OCI-LY3 (cell line): ENCODE measurements at regions not wholly inside any gene's neighbourhood (a gene's known extent, or its start where the extent isn't known, plus 50 kb on each side); places are given as distances from the start of the nearest gene placed in this dataset.

ENCODE experiments used
- H2AFZ ChIP-seq: fragments of 200-600, 300-600 bp; shearing (Covaris generic); 2 replicates; pipeline ENCODE4 v1.6.0; 2014; ENCODE audit warnings: antibody characterized with exemption, low read depth, low read length
- H3K27ac ChIP-seq: fragments of 200-600, 300-600 bp; sonication (generic); 2 replicates; pipeline ENCODE4 v1.5.1; 2014; ENCODE audit warnings: mild to moderate bottlenecking, low read length, moderate library complexity, mixed read lengths
- H3K27me3 ChIP-seq: fragments of 200-600, 300-600 bp; sonication (generic); 2 replicates; pipeline ENCODE4 v1.6.1; 2014; ENCODE audit warnings: low read depth, low read length, mixed read lengths
- H3K36me3 ChIP-seq: fragments of 200-600, 300-600 bp; sonication (generic); replicated peaks from 2 replicates; pipeline ENCODE3; 2014; ENCODE audit warnings: low read depth, low read length, mixed read lengths
- H3K4me1 ChIP-seq: fragments of 300-600, 200-600 bp; sonication (generic); 2 replicates; pipeline ENCODE4 v1.6.1; 2014; ENCODE audit warnings: low read length, mixed read lengths
- H3K4me2 ChIP-seq: fragments of 200-600, 300-600 bp; sonication (generic); 2 replicates; pipeline ENCODE4 v1.6.1; 2014; ENCODE audit warnings: low read length, mixed read lengths
- H3K4me3 ChIP-seq: fragments of 300-600, 200-600 bp; sonication (generic); 2 replicates; pipeline ENCODE4 v1.5.1; 2014; ENCODE audit warnings: antibody characterized with exemption, mild to moderate bottlenecking, low read length, moderate library complexity
- H3K79me2 ChIP-seq: fragments of 300-600, 200-600 bp; shearing (Covaris generic); 2 replicates; pipeline ENCODE4 v1.6.1; 2014; ENCODE audit warnings: mild to moderate bottlenecking, low read length, mixed read lengths
- H3K9ac ChIP-seq: fragments of 300-600, 200-600 bp; shearing (Covaris generic); 2 replicates; pipeline ENCODE4 v1.6.0; 2014; ENCODE audit warnings: mild to moderate bottlenecking, low read length, moderate library complexity
- H3K9me3 ChIP-seq: fragments of 200-600, 300-600 bp; shearing (Covaris generic); 2 replicates; pipeline ENCODE4 v1.6.1; 2014; ENCODE audit warnings: low read length, mixed read lengths; ENCODE audit not compliant: insufficient read depth
- H4K20me1 ChIP-seq: fragments of 200-600, 300-600 bp; sonication (generic); 2 replicates; pipeline ENCODE4 v1.6.1; 2016; ENCODE audit warnings: low read length, mixed read lengths; ENCODE audit not compliant: insufficient read depth
- EZH2phosphoT487 ChIP-seq: fragments of 200-600 bp; shearing (Covaris generic); IDR thresholded peaks from 2 replicates; pipeline ENCODE4 v1.6.1; 2018; ENCODE audit warnings: antibody characterized with exemption, mixed run types, low read depth
- TF ChIP-seq, protein P1 (sequence below): fragments of 200-600, 300-600 bp; sonication (generic); IDR thresholded peaks from 2 replicates; pipeline ENCODE4 v1.5.1; 2014; ENCODE audit warnings: antibody characterized with exemption, low read length, low read depth

DNA sequence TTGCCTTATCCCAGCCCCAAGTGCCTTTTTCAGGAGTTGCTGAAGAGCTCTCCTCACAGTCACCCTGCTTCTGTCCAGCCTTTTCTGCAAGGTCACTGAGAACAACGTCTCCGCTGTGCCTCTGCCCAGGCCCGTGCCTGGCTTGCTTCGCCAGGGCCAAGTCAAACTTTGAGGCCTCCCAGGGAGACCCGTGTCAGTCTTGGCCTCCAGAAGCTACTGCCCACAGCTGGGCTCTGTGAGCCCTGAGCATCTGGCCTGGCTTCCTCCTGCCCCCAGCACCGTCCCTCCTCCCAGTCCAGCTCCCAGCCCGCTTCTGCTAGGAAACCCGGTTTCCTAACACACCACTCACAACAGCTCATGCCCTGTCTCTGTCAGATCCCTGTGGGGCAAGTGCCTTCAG lies 165.9 kb downstream of the TEX29 start:
- Histone ChIP-seq H3K79me2 (no peaks in the 10 kb centered on the region), H3K9me3 (0 out of 2 replicates have a peak, but pooled peaks cover 2% of the 10 kb centered on the region), H4K20me1 (no peaks in the 10 kb centered on the region), H3K27me3 (no peaks in the 10 kb centered on the region), H3K4me1 (no peaks in the 10 kb centered on the region), H3K4me3 (no peak overlapping the region), H3K4me2 (no peak overlapping the region), H2AFZ (no peak overlapping the region), H3K9ac (no peak overlapping the region), H3K27ac (no peak overlapping the region), H3K36me3 (no peaks in the 10 kb centered on the region)
- TF ChIP-seq EZH2phosphoT487 = no peak
- TF ChIP-seq, protein P1, sequence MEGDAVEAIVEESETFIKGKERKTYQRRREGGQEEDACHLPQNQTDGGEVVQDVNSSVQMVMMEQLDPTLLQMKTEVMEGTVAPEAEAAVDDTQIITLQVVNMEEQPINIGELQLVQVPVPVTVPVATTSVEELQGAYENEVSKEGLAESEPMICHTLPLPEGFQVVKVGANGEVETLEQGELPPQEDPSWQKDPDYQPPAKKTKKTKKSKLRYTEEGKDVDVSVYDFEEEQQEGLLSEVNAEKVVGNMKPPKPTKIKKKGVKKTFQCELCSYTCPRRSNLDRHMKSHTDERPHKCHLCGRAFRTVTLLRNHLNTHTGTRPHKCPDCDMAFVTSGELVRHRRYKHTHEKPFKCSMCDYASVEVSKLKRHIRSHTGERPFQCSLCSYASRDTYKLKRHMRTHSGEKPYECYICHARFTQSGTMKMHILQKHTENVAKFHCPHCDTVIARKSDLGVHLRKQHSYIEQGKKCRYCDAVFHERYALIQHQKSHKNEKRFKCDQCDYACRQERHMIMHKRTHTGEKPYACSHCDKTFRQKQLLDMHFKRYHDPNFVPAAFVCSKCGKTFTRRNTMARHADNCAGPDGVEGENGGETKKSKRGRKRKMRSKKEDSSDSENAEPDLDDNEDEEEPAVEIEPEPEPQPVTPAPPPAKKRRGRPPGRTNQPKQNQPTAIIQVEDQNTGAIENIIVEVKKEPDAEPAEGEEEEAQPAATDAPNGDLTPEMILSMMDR = no peak

- Histone ChIP-seq H3K4me1 (no peaks in the 10 kb centered on the region), H2AFZ (no peak overlapping the region), H3K27ac (no peak overlapping the region), H3K4me3 (no peak overlapping the region), H3K9me3 (0 out of 2 replicates have a peak, but pooled peaks cover 2% of the 10 kb centered on the region), H3K4me2 (no peak overlapping the region), H3K36me3 (no peaks in the 10 kb centered on the region), H3K79me2 (no peaks in the 10 kb centered on the region), H3K27me3 (no peaks in the 10 kb centered on the region), H3K9ac (no peak overlapping the region), H4K20me1 (no peaks in the 10 kb centered on the region)
- TF ChIP-seq, protein P1 = no peak
- no peak for TF ChIP-seq EZH2phosphoT487
These were observed 166.4 kb downstream of the TEX29 start for GRCh38 chr13:111486801-111487200.

- Histone ChIP-seq H2AFZ (no peak overlapping the region), H3K4me2 (no peak overlapping the region), H4K20me1 (no peaks in the 10 kb centered on the region), H3K27me3 (no peaks in the 10 kb centered on the region), H3K9me3 (peaks cover 2% of the 10 kb centered on the region; the same call in 1 of the 2 replicates), H3K79me2 (no peaks in the 10 kb centered on the region), H3K4me3 (no peak overlapping the region), H3K9ac (no peak overlapping the region), H3K36me3 (no peaks in the 10 kb centered on the region), H3K4me1 (no peaks in the 10 kb centered on the region), H3K27ac (no peak overlapping the region)
- no peak for TF ChIP-seq EZH2phosphoT487
- TF ChIP-seq, protein P1 = no peak
These were observed 168.2 kb downstream of the TEX29 start for GRCh38 chr13:111488486-111489132.

- H3K9me3 ChIP-seq = peaks cover 2% of the 10 kb centered on the region; the same call in 1 of the 2 replicates
- H4K20me1 ChIP-seq = no peaks in the 10 kb centered on the region
- no peak overlapping the region for H3K27ac ChIP-seq
- no peaks in the 10 kb centered on the region for H3K36me3 ChIP-seq
- no peaks in the 10 kb centered on the region for H3K4me1 ChIP-seq
- no peaks in the 10 kb centered on the region for H3K27me3 ChIP-seq
- no peak overlapping the region for H3K4me3 ChIP-seq
- no peak overlapping the region for H3K9ac ChIP-seq
- no peaks in the 10 kb centered on the region for H3K79me2 ChIP-seq
- TF ChIP-seq, protein P1 = no peak
- H3K4me2 ChIP-seq = no peak overlapping the region
- H2AFZ ChIP-seq = no peak overlapping the region
These were observed 168.9 kb downstream of the TEX29 start for GRCh38 chr13:111489301-111489700.
